ENCODE measurements at regions not wholly inside any gene's neighbourhood (a gene's known extent, or its start where the extent isn't known, plus 50 kb on each side); places are given as distances from the start of the nearest gene placed in this dataset.

DNA sequence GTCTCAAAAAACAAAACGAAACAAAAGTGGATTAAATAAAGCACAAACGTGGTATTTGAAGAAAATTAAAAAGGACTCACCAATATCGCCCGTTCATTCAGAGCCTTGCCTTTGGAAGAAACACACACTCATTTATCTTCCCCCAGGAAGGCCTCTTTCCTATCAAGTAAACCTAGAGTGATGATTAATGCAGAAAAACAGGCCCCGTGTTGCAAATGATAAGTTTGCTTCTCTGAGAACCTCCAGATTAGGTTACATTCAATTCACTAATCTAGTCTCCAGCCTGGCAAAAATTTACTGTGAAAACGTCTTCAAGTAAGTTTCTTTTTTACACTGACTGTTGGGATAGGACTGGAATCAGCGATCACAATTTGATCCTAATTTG lies 78.0 kb upstream of the C1GALT1 start:
- TF ChIP-seq, protein P1, sequence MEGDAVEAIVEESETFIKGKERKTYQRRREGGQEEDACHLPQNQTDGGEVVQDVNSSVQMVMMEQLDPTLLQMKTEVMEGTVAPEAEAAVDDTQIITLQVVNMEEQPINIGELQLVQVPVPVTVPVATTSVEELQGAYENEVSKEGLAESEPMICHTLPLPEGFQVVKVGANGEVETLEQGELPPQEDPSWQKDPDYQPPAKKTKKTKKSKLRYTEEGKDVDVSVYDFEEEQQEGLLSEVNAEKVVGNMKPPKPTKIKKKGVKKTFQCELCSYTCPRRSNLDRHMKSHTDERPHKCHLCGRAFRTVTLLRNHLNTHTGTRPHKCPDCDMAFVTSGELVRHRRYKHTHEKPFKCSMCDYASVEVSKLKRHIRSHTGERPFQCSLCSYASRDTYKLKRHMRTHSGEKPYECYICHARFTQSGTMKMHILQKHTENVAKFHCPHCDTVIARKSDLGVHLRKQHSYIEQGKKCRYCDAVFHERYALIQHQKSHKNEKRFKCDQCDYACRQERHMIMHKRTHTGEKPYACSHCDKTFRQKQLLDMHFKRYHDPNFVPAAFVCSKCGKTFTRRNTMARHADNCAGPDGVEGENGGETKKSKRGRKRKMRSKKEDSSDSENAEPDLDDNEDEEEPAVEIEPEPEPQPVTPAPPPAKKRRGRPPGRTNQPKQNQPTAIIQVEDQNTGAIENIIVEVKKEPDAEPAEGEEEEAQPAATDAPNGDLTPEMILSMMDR (IDR thresholded peaks at IDR 0.05; ENCODE audit: control insufficient read depth, insufficient read depth, low read depth, low read length, missing control alignments), result no peak
- no peak for DNase-seq (ENCODE audit: low read depth)
- H3K4me3 ChIP-seq (ENCODE audit: control insufficient read depth, low read depth, low read length), result no peak overlapping the region

DNA sequence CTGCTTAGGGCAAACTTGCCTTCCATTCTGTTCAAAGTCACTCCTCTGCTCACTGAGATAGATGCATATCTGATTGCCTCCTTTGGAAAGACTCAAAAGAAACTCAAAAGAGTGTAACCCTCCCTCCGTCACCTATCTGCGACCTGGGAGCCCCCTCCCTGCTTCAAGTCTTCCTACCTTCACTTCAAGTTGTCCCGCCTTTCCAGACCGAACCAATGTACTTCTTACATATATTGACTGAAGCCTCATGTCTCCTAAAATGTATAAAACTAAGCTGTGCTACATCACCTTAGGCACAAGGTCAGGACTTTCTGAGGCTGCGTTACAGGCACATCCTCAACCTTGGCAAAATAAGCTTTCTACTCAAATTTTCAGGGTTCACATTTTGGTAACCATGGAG lies 77.4 kb upstream of the C1GALT1 start:
- no peak overlapping the region for H3K4me3 ChIP-seq (ENCODE audit: control insufficient read depth, low read depth, low read length)
- TF ChIP-seq, protein P1 (IDR thresholded peaks at IDR 0.05; ENCODE audit: control insufficient read depth, insufficient read depth, low read depth, low read length, missing control alignments), result no peak
- DNase-seq (ENCODE audit: low read depth), result no peak

DNA sequence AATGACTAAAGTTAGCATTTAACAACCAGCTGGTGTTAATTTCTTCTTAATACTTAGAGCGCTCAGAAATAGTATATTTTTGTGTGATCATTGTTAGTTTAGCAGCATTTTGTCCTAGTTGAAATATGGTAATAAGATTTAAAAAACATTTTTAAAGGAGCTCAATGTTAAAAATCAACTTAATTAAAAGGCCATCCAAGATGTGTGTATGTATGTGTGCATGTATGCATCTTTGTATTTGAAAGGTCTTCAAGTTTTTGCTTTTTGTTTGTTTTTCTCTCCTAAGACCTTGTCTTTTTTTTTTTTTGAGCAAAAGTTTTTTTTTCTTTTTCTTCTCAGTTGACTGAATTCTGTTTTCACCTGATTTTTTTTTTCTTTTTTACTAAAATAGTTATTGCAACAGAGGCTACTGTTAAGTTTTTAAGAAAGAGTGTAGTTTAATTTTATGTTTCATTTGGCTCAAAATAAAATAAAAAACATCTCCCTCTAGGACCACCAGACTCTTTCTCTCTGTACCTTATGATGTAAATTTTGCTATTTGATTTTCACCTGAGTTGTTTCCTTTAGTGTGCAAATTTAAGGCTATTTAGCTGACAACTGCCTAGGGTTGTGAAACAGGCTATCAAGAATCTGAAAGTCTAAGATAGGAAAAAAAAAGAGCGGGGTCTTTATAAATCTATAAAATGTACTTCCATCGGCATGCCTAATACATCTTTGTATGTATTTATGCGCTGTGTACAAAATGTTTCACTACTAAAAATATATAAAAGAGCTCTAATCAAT lies 76.4 kb upstream of the C1GALT1 start:
- no peak for DNase-seq (ENCODE audit: low read depth)
- TF ChIP-seq, protein P1 (IDR thresholded peaks at IDR 0.05; ENCODE audit: control insufficient read depth, insufficient read depth, low read depth, low read length, missing control alignments), result no peak
- H3K4me3 ChIP-seq (ENCODE audit: control insufficient read depth, low read depth, low read length), result no peak overlapping the region

DNA sequence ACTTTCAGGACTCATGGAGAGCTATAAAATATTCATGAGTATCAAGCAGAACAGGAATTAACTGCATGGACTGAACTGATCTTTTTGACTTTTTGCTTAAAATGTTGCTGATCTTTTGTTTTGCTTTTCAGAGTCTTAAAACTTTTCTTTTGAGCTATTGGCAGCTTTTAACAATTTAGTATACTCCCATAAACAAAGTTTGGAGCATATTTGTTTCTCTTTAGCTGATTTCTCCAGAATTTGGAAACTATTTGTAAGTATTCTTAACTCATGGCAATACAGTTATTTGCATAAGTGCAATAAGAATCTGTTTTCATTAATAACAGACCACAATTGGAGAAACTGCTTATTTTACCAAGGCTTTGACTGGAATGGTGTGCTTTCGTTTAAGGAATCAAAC lies 73.4 kb upstream of the C1GALT1 start:
- no peak for DNase-seq (ENCODE audit: low read depth)
- H3K4me3 ChIP-seq (ENCODE audit: control insufficient read depth, low read depth, low read length), result no peak overlapping the region
- TF ChIP-seq, protein P1 (IDR thresholded peaks at IDR 0.05; ENCODE audit: control insufficient read depth, insufficient read depth, low read depth, low read length, missing control alignments), result no peak

DNA sequence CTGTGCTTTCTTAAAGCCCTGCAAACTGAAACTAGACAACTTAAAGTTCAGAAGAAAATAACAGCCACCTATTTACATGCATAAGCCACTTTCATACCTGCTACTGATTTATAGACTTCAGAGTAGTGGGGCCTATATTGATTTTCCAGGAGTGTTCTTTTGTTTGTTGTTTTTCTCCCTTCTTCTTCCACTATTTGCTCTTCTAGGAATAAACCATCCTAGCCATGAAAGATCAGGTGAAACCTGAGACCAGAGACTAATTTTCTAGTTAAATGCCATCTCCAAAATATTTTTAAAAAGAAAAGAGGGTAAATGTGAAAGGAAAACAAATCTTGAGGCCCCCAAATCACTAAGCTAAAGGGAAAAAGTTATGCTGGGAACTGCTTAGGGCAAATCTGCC lies 72.4 kb upstream of the C1GALT1 start:
- no peak for DNase-seq (ENCODE audit: low read depth)
- no peak overlapping the region for H3K4me3 ChIP-seq (ENCODE audit: control insufficient read depth, low read depth, low read length)
- TF ChIP-seq, protein P1 (IDR thresholded peaks at IDR 0.05; ENCODE audit: control insufficient read depth, insufficient read depth, low read depth, low read length, missing control alignments), result no peak

DNA sequence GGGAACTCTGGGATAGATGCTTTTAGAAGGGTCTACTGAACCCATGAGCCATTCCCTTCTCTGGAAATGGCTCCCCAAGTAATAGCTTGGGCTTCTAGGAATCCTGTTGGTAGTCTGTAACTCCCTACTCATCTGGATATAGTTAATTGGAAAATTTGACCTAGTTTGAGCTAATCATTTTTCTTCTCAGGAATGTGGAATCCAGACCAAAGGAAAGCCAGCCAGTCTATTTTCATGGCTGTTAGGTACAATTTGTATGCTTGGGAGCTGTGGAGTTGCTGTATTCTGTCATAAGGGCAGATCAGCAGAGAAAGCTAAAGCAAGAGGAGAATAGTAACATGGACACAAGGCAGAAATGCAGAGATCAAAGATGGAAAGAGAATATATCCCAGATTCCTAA lies 71.6 kb upstream of the C1GALT1 start:
- TF ChIP-seq, protein P1 (IDR thresholded peaks at IDR 0.05; ENCODE audit: control insufficient read depth, insufficient read depth, low read depth, low read length, missing control alignments), result no peak
- DNase-seq (ENCODE audit: low read depth), result peak; percentile 3
- no peak overlapping the region for H3K4me3 ChIP-seq (ENCODE audit: control insufficient read depth, low read depth, low read length)
